ENCODE measurements at regions not wholly inside any gene's neighbourhood (a gene's known extent, or its start where the extent isn't known, plus 50 kb on each side); places are given as distances from the start of the nearest gene placed in this dataset. TPM values are rescaled to one million over a fixed set of nuclear protein-coding genes. Genes with fewer than 3 reads are reported as not detected.

GRCh38 chr6:159328052-159328451, 158.9 kb downstream of the FNDC1 start:
- DNase-seq = no peak

GRCh38 chr6:159325476-159325875, 156.3 kb downstream of the FNDC1 start:
- Histone ChIP-seq H3K27me3 (no peaks in the 10 kb centered on the region), H3K4me3 (replicated peaks in 1 of 3) (no peak overlapping the region), H3K4me1 (no peaks in the 10 kb centered on the region), H3K27ac (no peak overlapping the region), H3K36me3 (no peaks in the 10 kb centered on the region), H3K9me3 (no peaks in the 10 kb centered on the region)
- 89% methylated on average over 9 of the region's 9 CpGs for WGBS, 2 donors
- no peak for DNase-seq
- intact Hi-C loops (cut with DNase I) = no loop called here
- TF ChIP-seq CTCF (IDR thresholded peaks at IDR 0.05) = no peak
- no peak for TF ChIP-seq POLR2A (IDR thresholded peaks at IDR 0.05)

More at GRCh38 chr6:159328052-159328451, 158.9 kb downstream of the FNDC1 start:
- H3K27me3 ChIP-seq = no peaks in the 10 kb centered on the region
- H3K4me1 ChIP-seq = no peaks in the 10 kb centered on the region
- 91 to 93% methylated on average over 3 of the region's 3 CpGs for WGBS, 2 donors
- no peaks in the 10 kb centered on the region for H3K9me3 ChIP-seq
- H3K27ac ChIP-seq = no peak overlapping the region
- no peak overlapping the region for H3K4me3 ChIP-seq (replicated peaks in 1 of 3)
- no peaks in the 10 kb centered on the region for H3K36me3 ChIP-seq
- intact Hi-C loops (cut with DNase I) = no loop called here
- TF ChIP-seq POLR2A (IDR thresholded peaks at IDR 0.05) (no peak), CTCF (IDR thresholded peaks at IDR 0.05) (no peak)

GRCh38 chr6:159324596-159324995, 155.4 kb downstream of the FNDC1 start:
- no peaks in the 10 kb centered on the region for H3K9me3 ChIP-seq
- TF ChIP-seq CTCF (IDR thresholded peaks at IDR 0.05) (no peak), POLR2A (IDR thresholded peaks at IDR 0.05) (no peak)
- intact Hi-C loops (cut with DNase I) = no loop called here
- no peak overlapping the region for H3K4me3 ChIP-seq (replicated peaks in 1 of 3)
- DNase-seq = peak in 1 of 2 donors; percentile 34
- WGBS, 2 donors = 88 to 93% methylated on average over 2 of the region's 2 CpGs
- no peak overlapping the region for H3K27ac ChIP-seq
- no peaks in the 10 kb centered on the region for H3K27me3 ChIP-seq
- H3K4me1 ChIP-seq = no peaks in the 10 kb centered on the region
- H3K36me3 ChIP-seq = no peaks in the 10 kb centered on the region

Small RNA genes in the stretch of these regions (small RNA-seq; reads per million reads assigned to genes)
- gene AL078604.3 = not detected

Data from thyroid gland (tissue), 4 donors.